Umbilical cord (tissue), 1 donor: ENCODE measurements at regions not wholly inside any gene's neighbourhood (a gene's known extent, or its start where the extent isn't known, plus 50 kb on each side); places are given as distances from the start of the nearest gene placed in this dataset.
"Not testable (repeated sequence)": the region's sequence is repeated elsewhere in the genome, so short reads cannot be mapped to it uniquely, and the experiment has no call there.

Source experiments
- DNase-seq: peaks from one replicate; pipeline ENCODE4 v3.0.0-alpha.2; 2015; ENCODE audit warnings: low spot score

GRCh38 chr7:142568435-142569097 lies 180.7 kb upstream of the PRSS1 start:
- DNase-seq = no peak

GRCh38 chr7:142567201-142568075 lies 181.8 kb upstream of the PRSS1 start:
- no peak for DNase-seq

- DNase-seq = no peak
Measured at GRCh38 chr7:142566271-142566670, 183.0 kb upstream of the PRSS1 start.

- not testable (repeated sequence) for DNase-seq
Measured at GRCh38 chr7:142564125-142564524, 185.1 kb upstream of the PRSS1 start.

GRCh38 chr7:142563470-142563869 lies 185.8 kb upstream of the PRSS1 start:
- DNase-seq = no peak

GRCh38 chr7:142562688-142563087 lies 186.6 kb upstream of the PRSS1 start:
- DNase-seq = no peak

- not testable (repeated sequence) for DNase-seq
Measured at GRCh38 chr7:142561396-142561795, 187.9 kb upstream of the PRSS1 start.

- not testable (repeated sequence) for DNase-seq
Measured at GRCh38 chr7:142560770-142561169, 188.5 kb upstream of the PRSS1 start.

- DNase-seq = no peak
Measured at GRCh38 chr7:142560166-142560565, 189.1 kb upstream of the PRSS1 start.

- no peak for DNase-seq
Measured at GRCh38 chr7:142557971-142558582, 191.2 kb upstream of the PRSS1 start.

GRCh38 chr7:142556740-142557139 lies 192.5 kb upstream of the PRSS1 start:
- peak; percentile 22 for DNase-seq

- DNase-seq = no peak
Measured at GRCh38 chr7:142554560-142555532, 194.4 kb upstream of the PRSS1 start.

- DNase-seq = no peak
Measured at GRCh38 chr7:142553216-142553615, 196.1 kb upstream of the PRSS1 start.

GRCh38 chr7:142548978-142549377 lies 200.3 kb upstream of the PRSS1 start:
- no peak for DNase-seq

- no peak for DNase-seq
Measured at GRCh38 chr7:142546452-142546851, 202.8 kb upstream of the PRSS1 start.

- no peak for DNase-seq
Measured at GRCh38 chr7:142542942-142543341, 206.3 kb upstream of the PRSS1 start.

GRCh38 chr7:142542105-142542504 lies 207.2 kb upstream of the PRSS1 start:
- no peak for DNase-seq

- DNase-seq = no peak
Measured at GRCh38 chr7:142540371-142540770, 208.9 kb upstream of the PRSS1 start.

- no peak for DNase-seq
Measured at GRCh38 chr7:142539901-142540300, 209.4 kb upstream of the PRSS1 start.

- no peak for DNase-seq
Measured at GRCh38 chr7:142537760-142538159, 211.5 kb upstream of the PRSS1 start.

- DNase-seq = peak; percentile 78
Measured at GRCh38 chr7:142535123-142535779, 214.0 kb upstream of the PRSS1 start.
